ENCODE measurements at regions not wholly inside any gene's neighbourhood (a gene's known extent, or its start where the extent isn't known, plus 50 kb on each side); places are given as distances from the start of the nearest gene placed in this dataset.

DNA sequence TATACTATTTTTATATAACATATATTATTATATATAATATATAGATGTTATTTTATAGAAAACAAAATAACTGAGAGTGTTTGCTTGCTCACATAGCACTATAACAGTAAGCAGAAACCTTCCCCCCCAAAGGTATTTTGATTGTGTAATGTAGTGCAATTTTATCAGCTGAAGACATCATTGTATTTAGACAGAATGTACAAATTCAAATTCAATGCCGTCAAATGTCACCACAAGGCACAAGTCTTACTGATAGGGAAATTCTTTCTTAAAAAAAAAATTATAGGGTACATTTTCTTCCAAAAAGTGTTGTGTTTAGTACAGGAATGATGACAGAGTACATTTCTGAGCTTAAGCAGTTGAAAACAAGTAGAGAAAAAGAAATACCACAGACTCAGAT is 1147.1 kb upstream of the SPRY2 start:
- no peak overlapping the region for H3K4me3 ChIP-seq (ENCODE audit: low read length)
- no peak overlapping the region for H2AFZ ChIP-seq (ENCODE audit: low read depth, low read length)
- no peaks in the 10 kb centered on the region for H3F3A ChIP-seq (ENCODE audit: insufficient read depth, low read length, poor library complexity, severe bottlenecking)
- H3K9me2 ChIP-seq (ENCODE audit: insufficient read depth, low read length) = no peaks in the 10 kb centered on the region
- no peak overlapping the region for H3K9ac ChIP-seq (ENCODE audit: low read length)
- no peaks in the 10 kb centered on the region for H3K9me3 ChIP-seq (ENCODE audit: low read length)
- H3K4me2 ChIP-seq (ENCODE audit: low read length) = no peak overlapping the region
- no peaks in the 10 kb centered on the region for H3K27me3 ChIP-seq (ENCODE audit: insufficient read depth, low read depth, low read length)
- H3K27ac ChIP-seq (ENCODE audit: low read length) = no peak overlapping the region
- H3K79me2 ChIP-seq (replicated peaks; ENCODE audit: insufficient read depth, low read length) = no peaks in the 10 kb centered on the region
- TF ChIP-seq EP300 (conservative IDR thresholded peaks at IDR 0.05; ENCODE audit: poor library complexity, severe bottlenecking) (no peak), MXI1 (conservative IDR thresholded peaks at IDR 0.05; ENCODE audit: poor library complexity, severe bottlenecking) (no peak), TAF1 (IDR thresholded peaks at IDR 0.05; ENCODE audit: low read depth) (no peak), SMC3 (conservative IDR thresholded peaks at IDR 0.05; ENCODE audit: poor library complexity) (no peak), POLR2AphosphoS5 (IDR thresholded peaks at IDR 0.05) (no peak), EZH2 (IDR thresholded peaks at IDR 0.05; ENCODE audit: borderline replicate concordance, insufficient read depth, low read length, poor library complexity, severe bottlenecking) (no peak), RAD21 (conservative IDR thresholded peaks at IDR 0.05) (no peak)
- TF ChIP-seq, protein P1, sequence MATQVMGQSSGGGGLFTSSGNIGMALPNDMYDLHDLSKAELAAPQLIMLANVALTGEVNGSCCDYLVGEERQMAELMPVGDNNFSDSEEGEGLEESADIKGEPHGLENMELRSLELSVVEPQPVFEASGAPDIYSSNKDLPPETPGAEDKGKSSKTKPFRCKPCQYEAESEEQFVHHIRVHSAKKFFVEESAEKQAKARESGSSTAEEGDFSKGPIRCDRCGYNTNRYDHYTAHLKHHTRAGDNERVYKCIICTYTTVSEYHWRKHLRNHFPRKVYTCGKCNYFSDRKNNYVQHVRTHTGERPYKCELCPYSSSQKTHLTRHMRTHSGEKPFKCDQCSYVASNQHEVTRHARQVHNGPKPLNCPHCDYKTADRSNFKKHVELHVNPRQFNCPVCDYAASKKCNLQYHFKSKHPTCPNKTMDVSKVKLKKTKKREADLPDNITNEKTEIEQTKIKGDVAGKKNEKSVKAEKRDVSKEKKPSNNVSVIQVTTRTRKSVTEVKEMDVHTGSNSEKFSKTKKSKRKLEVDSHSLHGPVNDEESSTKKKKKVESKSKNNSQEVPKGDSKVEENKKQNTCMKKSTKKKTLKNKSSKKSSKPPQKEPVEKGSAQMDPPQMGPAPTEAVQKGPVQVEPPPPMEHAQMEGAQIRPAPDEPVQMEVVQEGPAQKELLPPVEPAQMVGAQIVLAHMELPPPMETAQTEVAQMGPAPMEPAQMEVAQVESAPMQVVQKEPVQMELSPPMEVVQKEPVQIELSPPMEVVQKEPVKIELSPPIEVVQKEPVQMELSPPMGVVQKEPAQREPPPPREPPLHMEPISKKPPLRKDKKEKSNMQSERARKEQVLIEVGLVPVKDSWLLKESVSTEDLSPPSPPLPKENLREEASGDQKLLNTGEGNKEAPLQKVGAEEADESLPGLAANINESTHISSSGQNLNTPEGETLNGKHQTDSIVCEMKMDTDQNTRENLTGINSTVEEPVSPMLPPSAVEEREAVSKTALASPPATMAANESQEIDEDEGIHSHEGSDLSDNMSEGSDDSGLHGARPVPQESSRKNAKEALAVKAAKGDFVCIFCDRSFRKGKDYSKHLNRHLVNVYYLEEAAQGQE (IDR thresholded peaks at IDR 0.05; ENCODE audit: borderline replicate concordance) = no peak
- TF ChIP-seq, protein P2, sequence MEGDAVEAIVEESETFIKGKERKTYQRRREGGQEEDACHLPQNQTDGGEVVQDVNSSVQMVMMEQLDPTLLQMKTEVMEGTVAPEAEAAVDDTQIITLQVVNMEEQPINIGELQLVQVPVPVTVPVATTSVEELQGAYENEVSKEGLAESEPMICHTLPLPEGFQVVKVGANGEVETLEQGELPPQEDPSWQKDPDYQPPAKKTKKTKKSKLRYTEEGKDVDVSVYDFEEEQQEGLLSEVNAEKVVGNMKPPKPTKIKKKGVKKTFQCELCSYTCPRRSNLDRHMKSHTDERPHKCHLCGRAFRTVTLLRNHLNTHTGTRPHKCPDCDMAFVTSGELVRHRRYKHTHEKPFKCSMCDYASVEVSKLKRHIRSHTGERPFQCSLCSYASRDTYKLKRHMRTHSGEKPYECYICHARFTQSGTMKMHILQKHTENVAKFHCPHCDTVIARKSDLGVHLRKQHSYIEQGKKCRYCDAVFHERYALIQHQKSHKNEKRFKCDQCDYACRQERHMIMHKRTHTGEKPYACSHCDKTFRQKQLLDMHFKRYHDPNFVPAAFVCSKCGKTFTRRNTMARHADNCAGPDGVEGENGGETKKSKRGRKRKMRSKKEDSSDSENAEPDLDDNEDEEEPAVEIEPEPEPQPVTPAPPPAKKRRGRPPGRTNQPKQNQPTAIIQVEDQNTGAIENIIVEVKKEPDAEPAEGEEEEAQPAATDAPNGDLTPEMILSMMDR (IDR thresholded peaks at IDR 0.05; ENCODE audit: poor library complexity, severe bottlenecking) = no peak
- no peaks in the 10 kb centered on the region for H3K36me3 ChIP-seq (ENCODE audit: insufficient read depth, low read length)
- no peaks in the 10 kb centered on the region for H4K20me1 ChIP-seq (ENCODE audit: insufficient read depth)

DNA sequence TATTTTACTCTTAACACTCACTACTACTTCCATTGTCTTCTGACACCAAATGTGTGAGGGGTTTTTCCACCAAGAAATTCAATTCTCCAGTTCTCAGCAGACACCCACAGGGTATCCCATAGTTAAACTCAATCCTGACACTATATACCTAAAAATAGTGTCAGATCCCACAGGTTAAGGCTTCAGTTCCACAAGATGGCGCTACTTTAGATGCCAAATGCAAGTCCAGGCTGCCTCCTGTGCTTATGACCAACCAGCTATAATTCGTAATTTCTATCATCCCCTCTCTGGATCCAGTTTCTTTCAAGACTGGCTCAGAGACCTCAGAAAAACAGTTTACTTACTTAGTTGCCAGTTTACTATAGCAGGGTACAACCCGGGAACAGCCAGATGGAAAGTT is 1146.2 kb upstream of the SPRY2 start:
- no peak overlapping the region for H2AFZ ChIP-seq (ENCODE audit: low read depth, low read length)
- H3K9ac ChIP-seq (ENCODE audit: low read length) = no peak overlapping the region
- H3K79me2 ChIP-seq (replicated peaks; ENCODE audit: insufficient read depth, low read length) = no peaks in the 10 kb centered on the region
- H3K27me3 ChIP-seq (ENCODE audit: insufficient read depth, low read depth, low read length) = no peaks in the 10 kb centered on the region
- no peak overlapping the region for H3K4me2 ChIP-seq (ENCODE audit: low read length)
- H4K20me1 ChIP-seq (ENCODE audit: insufficient read depth) = no peaks in the 10 kb centered on the region
- no peaks in the 10 kb centered on the region for H3K9me3 ChIP-seq (ENCODE audit: low read length)
- H3K4me3 ChIP-seq (ENCODE audit: low read length) = no peak overlapping the region
- no peaks in the 10 kb centered on the region for H3K9me2 ChIP-seq (ENCODE audit: insufficient read depth, low read length)
- no peaks in the 10 kb centered on the region for H3F3A ChIP-seq (ENCODE audit: insufficient read depth, low read length, poor library complexity, severe bottlenecking)
- H3K36me3 ChIP-seq (ENCODE audit: insufficient read depth, low read length) = no peaks in the 10 kb centered on the region
- no peak overlapping the region for H3K27ac ChIP-seq (ENCODE audit: low read length)
- TF ChIP-seq, protein P1 (IDR thresholded peaks at IDR 0.05; ENCODE audit: borderline replicate concordance) = no peak
- TF ChIP-seq, protein P2 (IDR thresholded peaks at IDR 0.05; ENCODE audit: poor library complexity, severe bottlenecking) = peak; percentile 11
- TF ChIP-seq EP300 (conservative IDR thresholded peaks at IDR 0.05; ENCODE audit: poor library complexity, severe bottlenecking) (no peak), TAF1 (IDR thresholded peaks at IDR 0.05; ENCODE audit: low read depth) (no peak), POLR2AphosphoS5 (IDR thresholded peaks at IDR 0.05) (no peak)
